ENCODE measurements at regions not wholly inside any gene's neighbourhood (a gene's known extent, or its start where the extent isn't known, plus 50 kb on each side); places are given as distances from the start of the nearest gene placed in this dataset.
A peak's percentile ranks its signal among the peaks of the same experiment; 100 is the strongest.

GRCh38 chr11:26851696-26852095, 129.8 kb upstream of the SLC5A12 start:
- no peak overlapping the region for H3K18ac ChIP-seq (ENCODE audit: insufficient read length, low read depth, low read length)
- no peak overlapping the region for H4K5ac ChIP-seq (ENCODE audit: insufficient read length, low read depth, low read length)
- TF ChIP-seq CTCF (conservative IDR thresholded peaks at IDR 0.05) = no peak
- Mint-ChIP-seq H3K4me3 (no peak overlapping the region), H3K36me3 (ENCODE audit: insufficient read depth in 1 of 3, low read depth in 3 of 3) (no peaks in the 10 kb centered on the region), H3K4me1 (peaks cover 14% of the 10 kb centered on the region in 2 experiments), H3K27me3 (ENCODE audit: low read depth) (no peaks in the 10 kb centered on the region), H3K27ac (peak overlapping the region in 2 of 3 experiments; percentile 16; a peak in 2 of 7 replicates), H3K9me3 (no peaks in the 10 kb centered on the region; a peak in 1 of 5 replicates)
- no peak overlapping the region for H2BK120ac ChIP-seq (ENCODE audit: low read depth, low read length, poor library complexity, severe bottlenecking)
- no peaks in the 10 kb centered on the region for H3K23me2 ChIP-seq (ENCODE audit: insufficient read length, low read depth, low read length, poor library complexity, severe bottlenecking)
- no peak overlapping the region for H4K8ac ChIP-seq (replicated peaks; ENCODE audit: insufficient read length, low read depth, low read length)
- no peak overlapping the region for H2BK20ac ChIP-seq (ENCODE audit: low read depth, low read length, poor library complexity, severe bottlenecking)
- H3K4me1 ChIP-seq (ENCODE audit: insufficient read depth, low read length) = no peaks in the 10 kb centered on the region; the same call in 1 of the 2 replicates
- WGBS (ENCODE audit: extremely low coverage, insufficient read length, low lambda C conversion rate) = no CpG with 5 or more reads among the region's 4 CpGs
- H4K20me1 ChIP-seq (ENCODE audit: control insufficient read depth, insufficient read depth, insufficient read length) = no peaks in the 10 kb centered on the region
- H3K27ac ChIP-seq (ENCODE audit: insufficient read length, low read depth, low read length) = no peak overlapping the region
- H2BK15ac ChIP-seq (ENCODE audit: low read depth, low read length) = no peak overlapping the region
- H3T11ph ChIP-seq (ENCODE audit: low read length) = no peak overlapping the region
- no peaks in the 10 kb centered on the region for H3K79me2 ChIP-seq (ENCODE audit: insufficient read depth, low read length)
- H3K14ac ChIP-seq (ENCODE audit: insufficient read depth, low read length) = no peak overlapping the region
- no peak overlapping the region for H3K23ac ChIP-seq (ENCODE audit: insufficient read length, low read depth, low read length)
- H3K4me2 ChIP-seq (ENCODE audit: insufficient read depth, insufficient read length, low read length) = no peak overlapping the region
- no peak overlapping the region for H3K9ac ChIP-seq (ENCODE audit: extremely low read depth, insufficient read length, low read length)
- H3K79me1 ChIP-seq (ENCODE audit: insufficient read depth, low read depth, low read length, poor library complexity, severe bottlenecking) = no peaks in the 10 kb centered on the region
- DNase-seq = no peak
- no peak overlapping the region for H4K91ac ChIP-seq (ENCODE audit: insufficient read length, low read depth, low read length)
- H3K27me3 ChIP-seq (ENCODE audit: insufficient read depth, low read length) = no peaks in the 10 kb centered on the region
- H2BK5ac ChIP-seq (ENCODE audit: insufficient read length, low read length) = no peak overlapping the region
- H2AK5ac ChIP-seq (ENCODE audit: insufficient read length, low read length) = no peak overlapping the region
- no peak overlapping the region for H3K56ac ChIP-seq (ENCODE audit: insufficient read length, low read depth, low read length)
- H3K4ac ChIP-seq (ENCODE audit: low read depth, low read length) = no peak overlapping the region
- no peak overlapping the region for H2AFZ ChIP-seq (ENCODE audit: low read length)
- no peak overlapping the region for H2BK12ac ChIP-seq (ENCODE audit: insufficient read length, low read depth, low read length)
- no peaks in the 10 kb centered on the region for H3K9me3 ChIP-seq (ENCODE audit: control insufficient read depth, low read depth, low read length)
